ENCODE measurements at regions not wholly inside any gene's neighbourhood (a gene's known extent, or its start where the extent isn't known, plus 50 kb on each side); places are given as distances from the start of the nearest gene placed in this dataset.

GRCh38 chr2:173785813-173786212 is 179.4 kb downstream of the SP3 start (continued):
- TF ChIP-seq CHD7 (IDR thresholded peaks at IDR 0.05; ENCODE audit: insufficient replicate concordance, low read length), result no peak
- TF ChIP-seq SP1 (IDR thresholded peaks at IDR 0.05; ENCODE audit: low read depth, low read length), result no peak
- TF ChIP-seq CBX5 (IDR thresholded peaks at IDR 0.05; ENCODE audit: low read depth, low read length), result no peak
- TF ChIP-seq EP300 (IDR thresholded peaks at IDR 0.05; ENCODE audit: borderline replicate concordance in 1 of 2, low read depth in 2 of 2, low read length in 2 of 2), result no peak
- no peak for TF ChIP-seq MAX (IDR thresholded peaks at IDR 0.05)
- TF ChIP-seq SIX5 (IDR thresholded peaks at IDR 0.05; ENCODE audit: low read depth, low read length), result no peak
- no peak for TF ChIP-seq TBP (IDR thresholded peaks at IDR 0.05; ENCODE audit: low read depth, low read length)
- TF ChIP-seq GABPA (IDR thresholded peaks at IDR 0.05; ENCODE audit: borderline replicate concordance, insufficient read depth, low read length), result no peak
